WI38 (cell line): ENCODE measurements at regions not wholly inside any gene's neighbourhood (a gene's known extent, or its start where the extent isn't known, plus 50 kb on each side); places are given as distances from the start of the nearest gene placed in this dataset.

Experiments used
- H3K4me3 ChIP-seq: 2 replicates; pipeline ENCODE4 v1.5.1; 2011; ENCODE audit warnings: low read depth, mild to moderate bottlenecking, control low read depth, low read length
- TF ChIP-seq, protein P1 (sequence below): IDR thresholded peaks from 2 replicates; pipeline ENCODE4 v1.5.1; 2012; ENCODE audit warnings: low read depth, mild to moderate bottlenecking, control low read depth, low read length

DNA sequence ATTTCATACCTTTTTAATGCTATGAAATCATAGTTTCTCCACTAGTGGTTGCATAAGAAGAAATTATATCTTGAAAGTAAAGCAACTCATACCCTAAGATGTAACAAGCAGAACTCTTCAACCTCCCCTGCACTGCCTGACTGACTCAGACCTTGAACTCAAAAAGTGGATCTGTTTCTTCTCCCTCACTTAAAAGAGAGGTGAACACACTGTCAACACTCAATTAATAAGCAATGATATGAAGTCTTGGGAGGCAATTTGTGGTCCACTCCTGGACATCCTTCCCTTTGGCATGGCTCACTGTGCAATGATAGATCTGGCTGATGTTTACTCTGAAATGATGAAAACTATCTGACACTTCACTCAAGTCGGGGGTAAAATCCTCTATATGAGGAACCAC, 282.0 kb upstream of the DKK2 start:
- H3K4me3 ChIP-seq = no peak overlapping the region
- TF ChIP-seq, protein P1, sequence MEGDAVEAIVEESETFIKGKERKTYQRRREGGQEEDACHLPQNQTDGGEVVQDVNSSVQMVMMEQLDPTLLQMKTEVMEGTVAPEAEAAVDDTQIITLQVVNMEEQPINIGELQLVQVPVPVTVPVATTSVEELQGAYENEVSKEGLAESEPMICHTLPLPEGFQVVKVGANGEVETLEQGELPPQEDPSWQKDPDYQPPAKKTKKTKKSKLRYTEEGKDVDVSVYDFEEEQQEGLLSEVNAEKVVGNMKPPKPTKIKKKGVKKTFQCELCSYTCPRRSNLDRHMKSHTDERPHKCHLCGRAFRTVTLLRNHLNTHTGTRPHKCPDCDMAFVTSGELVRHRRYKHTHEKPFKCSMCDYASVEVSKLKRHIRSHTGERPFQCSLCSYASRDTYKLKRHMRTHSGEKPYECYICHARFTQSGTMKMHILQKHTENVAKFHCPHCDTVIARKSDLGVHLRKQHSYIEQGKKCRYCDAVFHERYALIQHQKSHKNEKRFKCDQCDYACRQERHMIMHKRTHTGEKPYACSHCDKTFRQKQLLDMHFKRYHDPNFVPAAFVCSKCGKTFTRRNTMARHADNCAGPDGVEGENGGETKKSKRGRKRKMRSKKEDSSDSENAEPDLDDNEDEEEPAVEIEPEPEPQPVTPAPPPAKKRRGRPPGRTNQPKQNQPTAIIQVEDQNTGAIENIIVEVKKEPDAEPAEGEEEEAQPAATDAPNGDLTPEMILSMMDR = no peak

DNA sequence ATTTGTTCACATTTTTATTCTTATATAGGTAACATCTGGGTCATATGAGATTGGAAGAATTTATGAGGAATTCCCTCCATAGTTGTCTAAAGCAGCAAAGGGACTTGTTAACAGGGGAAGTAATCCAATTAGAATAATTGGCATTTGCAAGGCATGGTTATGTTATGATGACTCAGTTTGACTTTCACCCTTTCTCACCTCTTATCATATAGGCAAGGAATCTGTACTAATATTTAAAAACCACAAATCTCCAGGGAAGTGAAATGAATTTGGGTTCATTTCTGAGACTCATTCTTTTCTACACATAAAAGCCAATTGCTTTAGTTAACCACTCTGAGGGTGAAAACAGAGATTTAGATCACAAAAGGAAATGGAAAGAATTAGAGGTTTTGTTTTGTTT, 281.5 kb upstream of the DKK2 start:
- no peak overlapping the region for H3K4me3 ChIP-seq

DNA sequence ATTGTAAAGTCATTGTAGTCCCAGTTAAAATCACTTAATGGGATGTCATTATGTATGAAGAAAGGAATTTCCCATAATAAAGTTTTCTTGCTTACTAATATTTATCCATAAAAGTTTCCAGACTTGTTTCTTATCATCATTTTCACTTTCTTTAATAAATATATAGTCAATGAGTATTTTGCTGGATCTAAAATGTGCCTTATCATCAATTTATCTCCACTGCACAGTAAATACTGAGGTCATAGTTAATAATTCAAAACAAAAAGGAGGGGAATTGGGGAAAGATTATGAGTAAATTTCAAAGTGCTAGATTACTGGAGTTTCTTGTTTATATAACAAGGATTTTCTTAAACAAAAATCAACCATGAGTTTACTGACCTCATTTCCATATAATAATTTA, 279.5 kb upstream of the DKK2 start:
- no peak overlapping the region for H3K4me3 ChIP-seq
- TF ChIP-seq, protein P1 = no peak

More for the DNA sequence above, 281.5 kb upstream of the DKK2 start:
- TF ChIP-seq, protein P1 = no peak

DNA sequence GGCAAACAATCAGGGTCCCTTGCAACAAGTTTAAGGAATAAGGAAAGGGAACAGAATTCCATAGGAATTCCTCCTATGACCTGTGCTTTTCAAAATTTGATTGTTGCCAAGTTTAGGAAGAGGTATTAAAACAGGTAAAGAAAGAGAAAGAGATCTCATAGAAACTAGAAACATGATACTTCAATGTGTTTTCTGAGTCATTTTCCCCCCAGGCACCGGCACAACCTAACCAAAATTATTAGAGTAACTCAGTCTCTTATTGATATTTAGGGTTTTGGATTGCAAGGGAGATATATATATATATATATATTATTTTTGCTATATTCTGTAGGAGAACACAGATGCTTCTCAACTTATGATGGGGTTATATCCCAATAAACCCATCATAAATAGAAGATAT, 278.0 kb upstream of the DKK2 start:
- H3K4me3 ChIP-seq = no peak overlapping the region
- TF ChIP-seq, protein P1 = no peak

DNA sequence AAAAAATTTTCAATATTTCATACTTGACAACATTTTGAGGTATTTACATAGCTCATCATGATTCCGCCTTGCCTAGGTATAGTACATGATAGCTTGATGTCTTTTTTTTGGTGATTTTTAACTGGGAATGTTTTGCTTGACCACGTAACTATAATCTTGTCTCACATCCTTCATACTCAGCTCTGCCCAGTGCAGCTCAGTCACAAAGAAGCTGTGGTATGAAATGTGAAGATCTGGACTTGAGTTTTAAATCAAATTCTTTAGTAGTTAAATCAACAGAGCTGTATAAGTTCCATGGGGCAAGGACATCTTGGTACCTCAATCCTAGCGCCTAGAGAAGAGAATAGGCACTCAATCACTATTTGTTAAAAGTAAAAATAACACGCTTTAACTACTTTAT, 276.3 kb upstream of the DKK2 start:
- TF ChIP-seq, protein P1 = no peak
- no peak overlapping the region for H3K4me3 ChIP-seq

DNA sequence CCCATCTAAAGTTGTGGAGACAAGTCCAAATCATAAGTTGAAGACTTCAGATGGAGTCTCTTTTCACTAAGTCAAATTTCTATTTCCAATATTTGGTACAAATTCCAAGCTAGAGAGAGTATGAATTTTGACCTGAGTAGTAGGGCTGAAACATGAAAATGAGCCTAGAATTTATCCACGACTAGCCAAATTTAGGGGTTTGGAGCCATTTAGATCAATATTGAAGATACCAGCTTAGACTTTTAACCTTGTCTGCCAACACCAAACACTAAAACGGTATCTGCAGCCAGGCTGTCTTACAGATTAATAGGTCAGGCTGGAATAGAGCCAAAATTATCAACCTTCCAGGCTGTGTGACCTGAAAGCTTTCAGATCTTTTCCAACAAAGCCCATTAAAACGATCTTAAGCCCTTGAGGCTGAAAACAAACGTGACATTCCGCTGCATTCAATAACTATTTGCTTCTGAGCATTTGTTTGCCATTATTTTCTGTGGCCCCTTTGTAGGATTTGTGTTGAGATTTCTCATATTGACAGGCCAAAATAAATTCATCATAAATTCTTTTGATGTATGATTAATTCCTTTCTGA, 268.7 kb upstream of the DKK2 start:
- TF ChIP-seq, protein P1 = no peak
- H3K4me3 ChIP-seq = no peak overlapping the region

DNA sequence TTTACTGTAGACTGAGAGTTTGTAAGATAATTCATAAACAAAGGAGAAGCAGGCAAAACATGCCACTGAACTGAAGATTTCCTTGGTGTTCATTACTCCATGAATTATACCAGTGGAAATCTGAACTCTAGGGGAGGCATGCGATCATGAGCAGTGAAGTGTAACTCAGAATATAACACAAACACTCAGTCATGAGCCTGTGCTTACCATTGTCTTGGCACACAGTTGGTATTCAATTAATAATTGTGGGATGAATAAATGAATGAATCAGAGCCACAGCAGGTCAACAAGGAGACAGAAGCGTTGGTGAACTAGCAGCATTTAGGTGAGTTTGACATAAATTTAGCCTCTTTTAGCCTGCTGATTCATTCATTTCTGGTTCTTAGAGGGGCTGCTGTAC, 263.5 kb upstream of the DKK2 start:
- H3K4me3 ChIP-seq = no peak overlapping the region

More for the DNA sequence above, 263.5 kb upstream of the DKK2 start:
- TF ChIP-seq, protein P1 = no peak
